HEK293T (cell line): ENCODE measurements at regions not wholly inside any gene's neighbourhood (a gene's known extent, or its start where the extent isn't known, plus 50 kb on each side); places are given as distances from the start of the nearest gene placed in this dataset.

Source experiments
- ARNT ChIP-seq: fragments of 450-650 bp; IDR thresholded peaks from 2 replicates; pipeline ENCODE4 v1.6.1; 2017; ENCODE audit warnings: mild to moderate bottlenecking
- BHLHE40 ChIP-seq: fragments of 450-650 bp; IDR thresholded peaks from 2 replicates; pipeline ENCODE4 v1.6.1; 2016; ENCODE audit warnings: mild to moderate bottlenecking, moderate library complexity, borderline replicate concordance
- CTBP1 ChIP-seq: fragments of 450-650 bp; IDR thresholded peaks from 2 replicates; pipeline ENCODE4 v1.6.1; 2016; ENCODE audit warnings: borderline replicate concordance
- FOXA1 ChIP-seq: fragments of 450-650 bp; IDR thresholded peaks from 2 replicates; pipeline ENCODE4 v1.6.1; 2016; ENCODE audit warnings: mild to moderate bottlenecking
- FOXK2 ChIP-seq: fragments of 450-650 bp; IDR thresholded peaks from 2 replicates; pipeline ENCODE4 v1.6.1; 2016; ENCODE audit warnings: mild to moderate bottlenecking
- FOXM1 ChIP-seq: fragments of 450-650 bp; IDR thresholded peaks from 2 replicates; pipeline ENCODE4 v1.6.1; 2017; ENCODE audit warnings: mild to moderate bottlenecking, borderline replicate concordance
- SP1 ChIP-seq: fragments of 450-650 bp; IDR thresholded peaks from 2 replicates; pipeline ENCODE4 v1.6.1; 2017
- SUZ12 ChIP-seq: fragments of 450-650 bp; IDR thresholded peaks from 2 replicates; pipeline ENCODE4 v1.6.1; 2016; ENCODE audit warnings: mild to moderate bottlenecking
- TARDBP ChIP-seq: fragments of 450-650 bp; IDR thresholded peaks from 2 replicates; pipeline ENCODE4 v1.6.1; 2016

DNA sequence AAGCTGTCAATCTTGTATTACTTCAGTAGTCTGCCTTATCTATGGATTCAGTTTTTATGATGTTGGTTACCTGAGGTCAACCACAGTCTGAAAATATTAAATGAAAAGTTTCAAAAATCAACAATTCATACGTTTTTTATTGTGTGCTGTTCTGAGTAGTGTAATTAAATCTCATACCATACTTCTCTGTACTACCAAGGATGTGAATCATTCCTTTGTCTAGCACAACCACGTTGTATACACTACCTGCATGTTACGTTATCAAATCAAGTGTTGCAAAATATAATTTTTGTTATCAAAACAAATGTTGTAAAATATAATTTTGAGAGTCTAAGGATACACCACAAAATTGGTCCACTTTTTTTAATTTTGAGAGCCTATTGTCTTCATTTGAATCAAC is 590.2 kb upstream of the SETBP1 start:
- TF ChIP-seq TARDBP (no peak), BHLHE40 (no peak), FOXA1 (no peak), FOXM1 (no peak), SUZ12 (no peak), FOXK2 (no peak), ARNT (no peak), SP1 (no peak), CTBP1 (no peak)
